ENCODE measurements at regions not wholly inside any gene's neighbourhood (a gene's known extent, or its start where the extent isn't known, plus 50 kb on each side); places are given as distances from the start of the nearest gene placed in this dataset.

- no peak for DNase-seq
- Histone ChIP-seq H3K9me3 (no peaks in the 10 kb centered on the region), H3K27ac (no peak overlapping the region), H3K36me3 (ENCODE audit: low read depth, missing control alignments) (no peaks in the 10 kb centered on the region), H3K4me1 (no peaks in the 10 kb centered on the region), H3K4me3 (no peak overlapping the region), H3K27me3 (no peaks in the 10 kb centered on the region)
- TF ChIP-seq POLR2A (IDR thresholded peaks at IDR 0.05) (no peak), CTCF (IDR thresholded peaks at IDR 0.05) (no peak)
- 65 to 85% methylated on average over 1 of the region's 1 CpG for WGBS, 2 donors
- intact Hi-C loops (cut with DNase I; ENCODE audit: low total_unique reads), result no loop called here
Measured at GRCh38 chr21:20551939-20552338, 446.3 kb upstream of the NCAM2 start.

GRCh38 chr21:20554785-20555184 lies 443.4 kb upstream of the NCAM2 start:
- H3K4me3 ChIP-seq, result no peak overlapping the region
- 76 to 90% methylated on average over 3 of the region's 3 CpGs for WGBS, 2 donors

GRCh38 chr21:20570824-20571232 lies 427.4 kb upstream of the NCAM2 start:
- Histone ChIP-seq H3K36me3 (ENCODE audit: low read depth, missing control alignments) (no peaks in the 10 kb centered on the region), H3K4me1 (no peaks in the 10 kb centered on the region), H3K27me3 (no peaks in the 10 kb centered on the region), H3K27ac (no peak overlapping the region), H3K4me3 (no peak overlapping the region), H3K9me3 (no peaks in the 10 kb centered on the region)
- DNase-seq, result no peak
- 55 to 57% methylated on average over 2 of the region's 2 CpGs for WGBS, 2 donors
- TF ChIP-seq CTCF (IDR thresholded peaks at IDR 0.05) (no peak), POLR2A (IDR thresholded peaks at IDR 0.05) (no peak)
- intact Hi-C loops (cut with DNase I; ENCODE audit: low total_unique reads), result no loop called here

More at GRCh38 chr21:20554785-20555184, 443.4 kb upstream of the NCAM2 start:
- no peaks in the 10 kb centered on the region for H3K4me1 ChIP-seq
- H3K27me3 ChIP-seq, result no peaks in the 10 kb centered on the region
- intact Hi-C loops (cut with DNase I; ENCODE audit: low total_unique reads), result no loop called here
- TF ChIP-seq POLR2A (IDR thresholded peaks at IDR 0.05) (no peak), CTCF (IDR thresholded peaks at IDR 0.05) (no peak)
- no peak overlapping the region for H3K27ac ChIP-seq
- DNase-seq, result no peak
- no peaks in the 10 kb centered on the region for H3K9me3 ChIP-seq
- no peaks in the 10 kb centered on the region for H3K36me3 ChIP-seq (ENCODE audit: low read depth, missing control alignments)

- TF ChIP-seq CTCF (IDR thresholded peaks at IDR 0.05), result no peak
- TF ChIP-seq POLR2A (IDR thresholded peaks at IDR 0.05), result no peak
- 63 to 71% methylated on average over 4 of the region's 4 CpGs for WGBS, 2 donors
- DNase-seq, result no peak
Measured at GRCh38 chr21:20572582-20572981, 425.6 kb upstream of the NCAM2 start.

GRCh38 chr21:20581361-20581760 lies 416.8 kb upstream of the NCAM2 start:
- intact Hi-C loops (cut with DNase I; ENCODE audit: low total_unique reads), result no loop called here
- Histone ChIP-seq H3K27ac (no peak overlapping the region), H3K9me3 (no peaks in the 10 kb centered on the region), H3K4me3 (no peak overlapping the region), H3K36me3 (ENCODE audit: low read depth, missing control alignments) (no peaks in the 10 kb centered on the region), H3K4me1 (no peaks in the 10 kb centered on the region), H3K27me3 (no peaks in the 10 kb centered on the region)
- DNase-seq, result no peak
- TF ChIP-seq POLR2A (IDR thresholded peaks at IDR 0.05) (no peak), CTCF (IDR thresholded peaks at IDR 0.05) (no peak)
- WGBS, 2 donors, result 82 to 90% methylated on average over 1 of the region's 1 CpG

More at GRCh38 chr21:20572582-20572981, 425.6 kb upstream of the NCAM2 start:
- Histone ChIP-seq H3K4me3 (no peak overlapping the region), H3K27ac (no peak overlapping the region), H3K4me1 (no peaks in the 10 kb centered on the region), H3K27me3 (no peaks in the 10 kb centered on the region), H3K36me3 (ENCODE audit: low read depth, missing control alignments) (no peaks in the 10 kb centered on the region), H3K9me3 (no peaks in the 10 kb centered on the region)
- intact Hi-C loops (cut with DNase I; ENCODE audit: low total_unique reads), result no loop called here
